ENCODE measurements at regions not wholly inside any gene's neighbourhood (a gene's known extent, or its start where the extent isn't known, plus 50 kb on each side); places are given as distances from the start of the nearest gene placed in this dataset.
"Not testable (repeated sequence)": the region's sequence is repeated elsewhere in the genome, so short reads cannot be mapped to it uniquely, and the experiment has no call there.

DNA sequence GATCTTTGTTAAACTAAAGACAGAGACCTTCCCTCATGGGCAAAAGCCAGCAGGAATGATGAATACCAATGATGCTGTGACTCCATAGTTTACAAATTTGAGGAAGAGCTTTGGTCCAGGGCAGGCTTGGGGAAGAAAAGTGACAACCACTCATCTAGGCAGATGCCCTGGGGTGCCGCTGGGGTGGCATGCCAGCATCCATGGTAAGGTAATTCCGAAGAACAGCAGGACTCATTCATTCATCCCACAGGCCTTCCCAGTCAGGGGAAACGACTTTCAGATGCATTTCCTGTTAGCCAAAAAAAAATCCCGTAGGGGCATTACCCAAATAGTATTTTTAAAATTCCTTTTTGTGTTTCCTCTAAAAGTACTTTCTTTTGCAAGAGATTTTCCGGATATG, 180.7 kb upstream of the SERPINE2 start:
- Histone ChIP-seq H3K27ac (ENCODE audit: low read depth, low read length) (no peak overlapping the region), H3K9ac (ENCODE audit: low read length) (no peak overlapping the region)
- TF ChIP-seq EZH2 (IDR thresholded peaks at IDR 0.05; ENCODE audit: insufficient read depth, low read length): no peak
- TF ChIP-seq, protein P1, sequence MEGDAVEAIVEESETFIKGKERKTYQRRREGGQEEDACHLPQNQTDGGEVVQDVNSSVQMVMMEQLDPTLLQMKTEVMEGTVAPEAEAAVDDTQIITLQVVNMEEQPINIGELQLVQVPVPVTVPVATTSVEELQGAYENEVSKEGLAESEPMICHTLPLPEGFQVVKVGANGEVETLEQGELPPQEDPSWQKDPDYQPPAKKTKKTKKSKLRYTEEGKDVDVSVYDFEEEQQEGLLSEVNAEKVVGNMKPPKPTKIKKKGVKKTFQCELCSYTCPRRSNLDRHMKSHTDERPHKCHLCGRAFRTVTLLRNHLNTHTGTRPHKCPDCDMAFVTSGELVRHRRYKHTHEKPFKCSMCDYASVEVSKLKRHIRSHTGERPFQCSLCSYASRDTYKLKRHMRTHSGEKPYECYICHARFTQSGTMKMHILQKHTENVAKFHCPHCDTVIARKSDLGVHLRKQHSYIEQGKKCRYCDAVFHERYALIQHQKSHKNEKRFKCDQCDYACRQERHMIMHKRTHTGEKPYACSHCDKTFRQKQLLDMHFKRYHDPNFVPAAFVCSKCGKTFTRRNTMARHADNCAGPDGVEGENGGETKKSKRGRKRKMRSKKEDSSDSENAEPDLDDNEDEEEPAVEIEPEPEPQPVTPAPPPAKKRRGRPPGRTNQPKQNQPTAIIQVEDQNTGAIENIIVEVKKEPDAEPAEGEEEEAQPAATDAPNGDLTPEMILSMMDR (IDR thresholded peaks at IDR 0.05; ENCODE audit: insufficient read depth, low read depth, low read length): no peak

DNA sequence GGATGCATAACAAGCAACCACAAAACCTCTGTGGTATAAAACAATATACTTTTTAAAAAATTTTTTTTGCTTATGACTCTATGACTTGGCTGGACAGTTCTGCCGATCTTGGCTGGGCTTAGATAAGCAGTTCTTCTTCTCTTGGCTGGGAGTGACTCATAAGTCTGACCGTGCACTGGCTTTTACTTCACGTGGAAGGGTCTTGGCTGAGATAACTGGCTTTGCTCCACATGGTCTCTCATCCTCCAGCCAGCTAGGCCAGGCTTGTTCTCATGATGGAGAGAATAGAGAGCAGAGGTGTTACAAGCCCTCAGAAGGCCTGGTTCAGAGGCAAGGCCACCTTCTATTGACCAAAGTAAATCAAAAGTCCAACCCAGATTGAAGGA, 178.9 kb upstream of the SERPINE2 start:
- H3K79me2 ChIP-seq (ENCODE audit: insufficient read depth, low read length): no peaks in the 10 kb centered on the region
- H3K9ac ChIP-seq (ENCODE audit: low read length): no peak overlapping the region
- H4K20me1 ChIP-seq (ENCODE audit: insufficient read depth, low read length): no peaks in the 10 kb centered on the region
- H3K4me2 ChIP-seq (ENCODE audit: low read length): no peak overlapping the region
- Mint-ChIP-seq H3K9me3 (ENCODE audit: unreplicated experiment) (peaks cover 1% of the 10 kb centered on the region), H3K27me3 (ENCODE audit: low read depth, unreplicated experiment) (peaks cover 2% of the 10 kb centered on the region), H3K27ac (ENCODE audit: unreplicated experiment) (no peak overlapping the region), H3K4me1 (ENCODE audit: low read depth, unreplicated experiment) (peaks cover 28% of the 10 kb centered on the region), H3K36me3 (ENCODE audit: low read depth, unreplicated experiment) (peaks cover 2% of the 10 kb centered on the region), H3K4me3 (ENCODE audit: unreplicated experiment) (no peak overlapping the region)
- no peaks in the 10 kb centered on the region for H3K36me3 ChIP-seq (ENCODE audit: insufficient read depth, low read length)
- no peak overlapping the region for H3K27ac ChIP-seq (ENCODE audit: low read depth, low read length)
- H3K4me1 ChIP-seq (ENCODE audit: insufficient read depth, low read length): peaks cover 18% of the 10 kb centered on the region
- peak; percentile 93 for DNase-seq (ENCODE audit: low read depth)
- no peak overlapping the region for H3K4me3 ChIP-seq (ENCODE audit: insufficient read depth, low read depth, low read length)
- FAIRE-seq: no peak
- H3K9me3 ChIP-seq (ENCODE audit: insufficient read depth, low read depth, low read length): peaks cover 5% of the 10 kb centered on the region
- no peaks in the 10 kb centered on the region for H3K27me3 ChIP-seq (ENCODE audit: insufficient read depth, low read length)
- no peak for TF ChIP-seq EZH2 (IDR thresholded peaks at IDR 0.05; ENCODE audit: insufficient read depth, low read length)
- TF ChIP-seq, protein P1 (IDR thresholded peaks at IDR 0.05; ENCODE audit: insufficient read depth, low read depth, low read length): no peak
- H2AFZ ChIP-seq (ENCODE audit: low read depth, low read length): no peak overlapping the region

More for the DNA sequence above, 180.7 kb upstream of the SERPINE2 start:
- no peak overlapping the region for H3K4me2 ChIP-seq (ENCODE audit: low read length)
- H3K9me3 ChIP-seq (ENCODE audit: insufficient read depth, low read depth, low read length): peaks cover 5% of the 10 kb centered on the region
- no peaks in the 10 kb centered on the region for H4K20me1 ChIP-seq (ENCODE audit: insufficient read depth, low read length)
- H3K4me1 ChIP-seq (ENCODE audit: insufficient read depth, low read length): peaks cover 18% of the 10 kb centered on the region
- H3K4me1 Mint-ChIP-seq (ENCODE audit: low read depth, unreplicated experiment): peaks cover 30% of the 10 kb centered on the region
- peaks cover 2% of the 10 kb centered on the region for H3K36me3 Mint-ChIP-seq (ENCODE audit: low read depth, unreplicated experiment)
- peak overlapping the region; percentile 23 for H3K27ac Mint-ChIP-seq (ENCODE audit: unreplicated experiment)
- H3K4me3 ChIP-seq (ENCODE audit: insufficient read depth, low read depth, low read length): no peak overlapping the region
- H3K36me3 ChIP-seq (ENCODE audit: insufficient read depth, low read length): no peaks in the 10 kb centered on the region
- H3K9me3 Mint-ChIP-seq (ENCODE audit: unreplicated experiment): peaks cover 1% of the 10 kb centered on the region
- peaks cover 2% of the 10 kb centered on the region for H3K27me3 Mint-ChIP-seq (ENCODE audit: low read depth, unreplicated experiment)
- no peak overlapping the region for H2AFZ ChIP-seq (ENCODE audit: low read depth, low read length)
- no peaks in the 10 kb centered on the region for H3K79me2 ChIP-seq (ENCODE audit: insufficient read depth, low read length)
- no peak overlapping the region for H3K4me3 Mint-ChIP-seq (ENCODE audit: unreplicated experiment)
- H3K27me3 ChIP-seq (ENCODE audit: insufficient read depth, low read length): no peaks in the 10 kb centered on the region
- FAIRE-seq: no peak
- DNase-seq (ENCODE audit: low read depth): no peak

DNA sequence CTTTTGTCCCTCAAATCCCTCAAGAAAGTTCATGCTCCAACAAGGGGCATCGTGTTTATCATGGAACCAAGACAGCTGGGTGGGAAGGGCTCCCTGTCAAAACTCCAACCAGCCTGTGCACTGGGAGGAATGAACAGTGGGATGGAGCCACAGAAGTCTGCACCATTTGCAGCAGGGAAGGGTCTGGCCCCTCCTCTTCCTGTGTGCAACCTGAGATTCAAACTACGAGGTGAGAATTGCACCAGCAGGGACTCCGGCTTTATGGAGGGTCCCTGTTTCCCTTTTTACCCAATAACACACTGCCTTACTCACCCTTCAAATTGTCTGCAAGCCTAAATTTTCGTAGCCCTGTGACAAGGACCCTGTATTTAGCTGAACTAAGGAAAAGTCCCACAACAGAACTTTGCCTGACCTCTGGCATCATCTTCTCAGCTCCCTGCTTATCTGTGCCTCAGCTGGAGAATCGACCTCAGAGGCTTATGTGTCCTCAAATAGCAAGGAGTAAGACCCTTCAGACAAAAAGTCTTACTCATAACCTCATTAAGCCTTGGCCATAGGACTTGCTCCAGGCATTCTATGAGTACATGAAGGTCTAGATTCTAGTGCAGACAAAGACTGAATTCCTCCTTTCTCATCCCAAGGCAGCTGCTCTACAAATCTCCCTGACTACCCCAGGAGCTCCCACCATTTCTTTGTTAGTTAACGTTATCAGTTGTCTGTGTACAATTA, 178.3 kb upstream of the SERPINE2 start:
- Mint-ChIP-seq H3K27me3 (ENCODE audit: low read depth, unreplicated experiment) (peaks cover 2% of the 10 kb centered on the region), H3K36me3 (ENCODE audit: low read depth, unreplicated experiment) (peaks cover 2% of the 10 kb centered on the region), H3K9me3 (ENCODE audit: unreplicated experiment) (peaks cover 1% of the 10 kb centered on the region), H3K27ac (ENCODE audit: unreplicated experiment) (no peak overlapping the region), H3K4me1 (ENCODE audit: low read depth, unreplicated experiment) (peaks cover 23% of the 10 kb centered on the region), H3K4me3 (ENCODE audit: unreplicated experiment) (no peak overlapping the region)
- H3K79me2 ChIP-seq (ENCODE audit: insufficient read depth, low read length): no peaks in the 10 kb centered on the region
- no peak overlapping the region for H2AFZ ChIP-seq (ENCODE audit: low read depth, low read length)
- peaks cover 5% of the 10 kb centered on the region for H3K9me3 ChIP-seq (ENCODE audit: insufficient read depth, low read depth, low read length)
- H3K36me3 ChIP-seq (ENCODE audit: insufficient read depth, low read length): no peaks in the 10 kb centered on the region
- H3K27me3 ChIP-seq (ENCODE audit: insufficient read depth, low read length): no peaks in the 10 kb centered on the region
- FAIRE-seq (no peak), DNase-seq (ENCODE audit: low read depth) (no peak)
- H3K27ac ChIP-seq (ENCODE audit: low read depth, low read length): no peak overlapping the region
- no peaks in the 10 kb centered on the region for H4K20me1 ChIP-seq (ENCODE audit: insufficient read depth, low read length)
- TF ChIP-seq, protein P1 (IDR thresholded peaks at IDR 0.05; ENCODE audit: insufficient read depth, low read depth, low read length): no peak
- no peak for TF ChIP-seq EZH2 (IDR thresholded peaks at IDR 0.05; ENCODE audit: insufficient read depth, low read length)
- peaks cover 16% of the 10 kb centered on the region for H3K4me1 ChIP-seq (ENCODE audit: insufficient read depth, low read length)
- H3K9ac ChIP-seq (ENCODE audit: low read length): no peak overlapping the region
- no peak overlapping the region for H3K4me2 ChIP-seq (ENCODE audit: low read length)
- no peak overlapping the region for H3K4me3 ChIP-seq (ENCODE audit: insufficient read depth, low read depth, low read length)

DNA sequence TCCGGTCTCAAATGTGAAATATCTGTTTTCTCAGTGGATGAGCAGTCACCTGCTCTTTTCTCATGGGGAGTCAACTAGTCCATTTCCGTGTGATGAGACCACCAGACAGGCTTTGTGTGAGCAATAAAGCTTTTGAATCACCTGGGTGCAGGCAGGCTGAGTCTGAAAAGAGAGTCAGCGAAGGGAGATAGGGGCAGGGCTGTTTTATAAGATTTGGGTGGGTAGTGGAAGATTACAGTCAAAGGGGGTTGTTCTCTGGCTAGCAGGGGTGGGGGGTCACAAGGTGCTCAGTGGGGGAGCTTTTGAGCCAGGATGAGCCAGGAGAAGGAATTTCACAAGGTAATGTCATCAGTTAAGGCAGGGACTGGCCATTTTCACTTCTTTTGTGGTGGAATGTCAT, 176.5 kb upstream of the SERPINE2 start:
- not testable (repeated sequence) for H3K4me3 Mint-ChIP-seq (ENCODE audit: unreplicated experiment); H3K27ac Mint-ChIP-seq (ENCODE audit: unreplicated experiment)

More for the DNA sequence above, 176.5 kb upstream of the SERPINE2 start:
- not testable (repeated sequence) for H3K4me2 ChIP-seq (ENCODE audit: low read length); H3K4me3 ChIP-seq (ENCODE audit: insufficient read depth, low read depth, low read length); H2AFZ ChIP-seq (ENCODE audit: low read depth, low read length); FAIRE-seq; H3K27ac ChIP-seq (ENCODE audit: low read depth, low read length); H3K4me1 ChIP-seq (ENCODE audit: insufficient read depth, low read length); H3K36me3 ChIP-seq (ENCODE audit: insufficient read depth, low read length); H3K79me2 ChIP-seq (ENCODE audit: insufficient read depth, low read length); H3K9me3 Mint-ChIP-seq (ENCODE audit: unreplicated experiment); H3K36me3 Mint-ChIP-seq (ENCODE audit: low read depth, unreplicated experiment); H4K20me1 ChIP-seq (ENCODE audit: insufficient read depth, low read length); H3K27me3 ChIP-seq (ENCODE audit: insufficient read depth, low read length); H3K27me3 Mint-ChIP-seq (ENCODE audit: low read depth, unreplicated experiment); H3K9me3 ChIP-seq (ENCODE audit: insufficient read depth, low read depth, low read length); H3K9ac ChIP-seq (ENCODE audit: low read length); DNase-seq (ENCODE audit: low read depth)
- peaks cover 19% of the 10 kb centered on the region for H3K4me1 Mint-ChIP-seq (ENCODE audit: low read depth, unreplicated experiment)

Measured in astrocyte (in vitro differentiated cells and primary cell).